Caco-2 (cell line): ENCODE measurements at regions not wholly inside any gene's neighbourhood (a gene's known extent, or its start where the extent isn't known, plus 50 kb on each side); places are given as distances from the start of the nearest gene placed in this dataset.

ENCODE experiments used
- BruUV-seq: library from RNA; stranded (reverse); fragments of 400-500 nt; replicated peaks from 2 replicates; lab custom pipeline; 2021; lab: Mats Ljungman, UMichigan
- CTCF ChIA-PET: fragments of 300-600 bp; sonication (Branson Sonifier 250); formaldehyde crosslinking; loops from one replicate; lab custom pipeline; 2022; ENCODE audit warnings: antibody characterized with exemption; lab: Charles Lee
- POLR2A ChIA-PET: fragments of 300-600 bp; sonication (Branson Sonifier 250); formaldehyde crosslinking; loops from one replicate; lab custom pipeline; 2022; ENCODE audit warnings: antibody characterized with exemption; lab: Charles Lee
- DNase-seq, 2 experiments: peaks; one replicate each; pipeline versions ENCODE4 v3.0.0 to v3.0.0-alpha.2; 2020 to 2022
- H3K27me3 ChIP-seq: replicated peaks from 2 replicates; pipeline ENCODE4 v1.6.0; 2011; ENCODE audit warnings: low read length; ENCODE audit not compliant: control insufficient read depth, insufficient read depth
- H3K36me3 ChIP-seq: 2 replicates; pipeline ENCODE4 v1.5.1; 2011; ENCODE audit warnings: low read length; ENCODE audit not compliant: control insufficient read depth, insufficient read depth
- H3K4me1 ChIP-seq: fragments of 250-450 bp; sonication (Bioruptor Pico); 2 replicates; pipeline ENCODE4 v1.5.1; 2020; ENCODE audit warnings: mild to moderate bottlenecking
- H3K4me3 ChIP-seq: 2 replicates; pipeline ENCODE4 v1.5.1; 2011; ENCODE audit warnings: low read depth, mild to moderate bottlenecking, control low read depth, low read length
- H3K9me3 ChIP-seq: fragments of 250-450 bp; sonication (Bioruptor Pico); 2 replicates; pipeline ENCODE4 v1.5.1; 2020; ENCODE audit warnings: mild to moderate bottlenecking, moderate library complexity
- H3K27ac Mint-ChIP-seq: one replicate; pipeline ENCODE4 v1.8.0; 2022; ENCODE audit warnings: mixed read lengths; ENCODE audit not compliant: unreplicated experiment
- H3K27me3 Mint-ChIP-seq: one replicate; pipeline ENCODE4 v1.8.0; 2022; ENCODE audit warnings: mixed read lengths; ENCODE audit not compliant: insufficient read depth, unreplicated experiment
- H3K36me3 Mint-ChIP-seq: one replicate; pipeline ENCODE4 v1.8.0; 2022; ENCODE audit warnings: mild to moderate bottlenecking, mixed read lengths; ENCODE audit not compliant: insufficient read depth, unreplicated experiment
- H3K4me1 Mint-ChIP-seq: one replicate; pipeline ENCODE4 v1.8.0; 2022; ENCODE audit warnings: low read depth, mixed read lengths; ENCODE audit not compliant: unreplicated experiment
- H3K4me3 Mint-ChIP-seq: one replicate; pipeline ENCODE4 v1.8.0; 2022; ENCODE audit warnings: mild to moderate bottlenecking, moderate library complexity, mixed read lengths; ENCODE audit not compliant: unreplicated experiment
- H3K9me3 Mint-ChIP-seq: one replicate; pipeline ENCODE4 v1.8.0; 2022; ENCODE audit warnings: mixed read lengths; ENCODE audit not compliant: unreplicated experiment
- intact Hi-C: fragments of 100-400 bp; cut with micrococcal nuclease; formaldehyde crosslinking; loops from one replicate; pipeline ENCODE4 v1.10.0; 2022; ENCODE audit not compliant: unreplicated experiment
- TF ChIP-seq, protein P1 (sequence below), 2 experiments: fragments of 200-600 bp in 1 of 2; IDR thresholded peaks; 1 replicate in 1 of 2; 2 replicates in 1 of 2; pipeline versions ENCODE4 v1.5.1 to v1.8.0; 2011 to 2022; ENCODE audit warnings: antibody characterized with exemption in 1 of 2, control low read depth in 1 of 2, inconsistent platforms in 1 of 2, low read depth in 1 of 2, low read length in 1 of 2, mild to moderate bottlenecking in 1 of 2, moderate library complexity in 1 of 2; ENCODE audit not compliant: insufficient read depth in 1 of 2, severe bottlenecking in 1 of 2, unreplicated experiment in 1 of 2

DNA sequence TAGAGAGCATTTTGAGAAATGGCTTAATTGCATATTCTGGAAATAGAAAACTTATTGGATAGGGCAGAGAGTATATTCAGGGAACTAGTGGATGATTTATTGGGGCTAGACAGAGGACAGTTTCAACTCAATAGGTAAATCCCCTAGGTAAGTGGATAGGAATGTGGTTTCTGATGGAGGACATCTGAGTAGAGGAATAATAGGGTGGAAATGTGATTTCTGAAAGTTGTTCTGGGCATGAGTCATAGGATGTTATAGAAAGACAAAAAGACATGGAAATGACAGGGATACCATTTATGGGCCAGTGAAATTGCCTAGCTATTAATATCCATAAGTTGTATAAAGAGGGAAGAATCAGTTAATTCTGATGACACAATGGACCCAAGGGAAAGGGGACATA, 563.3 kb upstream of the GOLIM4 start:
- CTCF ChIA-PET: no interaction called here
- no peak overlapping the region for H3K27ac Mint-ChIP-seq
- POLR2A ChIA-PET: no interaction called here
- DNase-seq: no peak
- H3K4me1 ChIP-seq: no peaks in the 10 kb centered on the region
- no peaks in the 10 kb centered on the region for H3K4me1 Mint-ChIP-seq
- no peak overlapping the region for H3K4me3 Mint-ChIP-seq
- H3K4me3 ChIP-seq: no peak overlapping the region
- no peaks in the 10 kb centered on the region for H3K9me3 Mint-ChIP-seq
- H3K27me3 ChIP-seq: no peaks in the 10 kb centered on the region
- intact Hi-C loops: no loop called here
- no peaks in the 10 kb centered on the region for H3K36me3 ChIP-seq
- H3K27me3 Mint-ChIP-seq: no peaks in the 10 kb centered on the region
- no peaks in the 10 kb centered on the region for H3K36me3 Mint-ChIP-seq
- BruUV-seq: no TSS peak
- no peaks in the 10 kb centered on the region for H3K9me3 ChIP-seq
- TF ChIP-seq, protein P1, sequence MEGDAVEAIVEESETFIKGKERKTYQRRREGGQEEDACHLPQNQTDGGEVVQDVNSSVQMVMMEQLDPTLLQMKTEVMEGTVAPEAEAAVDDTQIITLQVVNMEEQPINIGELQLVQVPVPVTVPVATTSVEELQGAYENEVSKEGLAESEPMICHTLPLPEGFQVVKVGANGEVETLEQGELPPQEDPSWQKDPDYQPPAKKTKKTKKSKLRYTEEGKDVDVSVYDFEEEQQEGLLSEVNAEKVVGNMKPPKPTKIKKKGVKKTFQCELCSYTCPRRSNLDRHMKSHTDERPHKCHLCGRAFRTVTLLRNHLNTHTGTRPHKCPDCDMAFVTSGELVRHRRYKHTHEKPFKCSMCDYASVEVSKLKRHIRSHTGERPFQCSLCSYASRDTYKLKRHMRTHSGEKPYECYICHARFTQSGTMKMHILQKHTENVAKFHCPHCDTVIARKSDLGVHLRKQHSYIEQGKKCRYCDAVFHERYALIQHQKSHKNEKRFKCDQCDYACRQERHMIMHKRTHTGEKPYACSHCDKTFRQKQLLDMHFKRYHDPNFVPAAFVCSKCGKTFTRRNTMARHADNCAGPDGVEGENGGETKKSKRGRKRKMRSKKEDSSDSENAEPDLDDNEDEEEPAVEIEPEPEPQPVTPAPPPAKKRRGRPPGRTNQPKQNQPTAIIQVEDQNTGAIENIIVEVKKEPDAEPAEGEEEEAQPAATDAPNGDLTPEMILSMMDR (IDR thresholded peaks at IDR 0.05; ENCODE audit: insufficient read depth in 1 of 2, low read depth in 1 of 2, low read length in 1 of 2, severe bottlenecking in 1 of 2, unreplicated experiment in 1 of 2): no peak

DNA sequence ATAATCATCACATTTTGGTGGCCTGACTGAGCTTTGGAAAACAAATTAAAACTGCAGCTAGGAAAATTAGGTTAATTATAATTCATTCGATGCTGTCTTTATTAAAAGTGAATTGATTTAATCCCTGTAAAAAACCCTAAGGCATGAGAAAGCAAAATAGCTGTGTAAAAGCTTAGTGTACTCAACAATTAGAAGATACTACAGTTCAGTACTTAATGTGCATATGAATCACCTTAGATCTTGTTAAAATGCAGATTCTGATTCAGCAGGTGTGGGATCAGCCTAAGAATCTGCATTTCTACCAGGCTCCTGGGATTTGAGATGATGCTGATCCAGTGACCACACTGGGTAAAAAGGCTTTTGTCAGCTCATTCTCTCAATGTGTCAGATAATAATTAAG, 559.9 kb upstream of the GOLIM4 start:
- Mint-ChIP-seq H3K4me3 (no peak overlapping the region), H3K27ac (no peak overlapping the region), H3K4me1 (no peaks in the 10 kb centered on the region), H3K27me3 (no peaks in the 10 kb centered on the region), H3K9me3 (no peaks in the 10 kb centered on the region), H3K36me3 (no peaks in the 10 kb centered on the region)
- no peaks in the 10 kb centered on the region for H3K27me3 ChIP-seq
- intact Hi-C loops: no loop called here
- H3K4me1 ChIP-seq: no peaks in the 10 kb centered on the region
- no peak overlapping the region for H3K4me3 ChIP-seq
- CTCF ChIA-PET: no interaction called here
- TF ChIP-seq, protein P1 (IDR thresholded peaks at IDR 0.05; ENCODE audit: insufficient read depth in 1 of 2, low read depth in 1 of 2, low read length in 1 of 2, severe bottlenecking in 1 of 2, unreplicated experiment in 1 of 2): no peak
- DNase-seq: no peak
- no peaks in the 10 kb centered on the region for H3K36me3 ChIP-seq
- POLR2A ChIA-PET: no interaction called here
- no TSS peak for BruUV-seq
- no peaks in the 10 kb centered on the region for H3K9me3 ChIP-seq

DNA sequence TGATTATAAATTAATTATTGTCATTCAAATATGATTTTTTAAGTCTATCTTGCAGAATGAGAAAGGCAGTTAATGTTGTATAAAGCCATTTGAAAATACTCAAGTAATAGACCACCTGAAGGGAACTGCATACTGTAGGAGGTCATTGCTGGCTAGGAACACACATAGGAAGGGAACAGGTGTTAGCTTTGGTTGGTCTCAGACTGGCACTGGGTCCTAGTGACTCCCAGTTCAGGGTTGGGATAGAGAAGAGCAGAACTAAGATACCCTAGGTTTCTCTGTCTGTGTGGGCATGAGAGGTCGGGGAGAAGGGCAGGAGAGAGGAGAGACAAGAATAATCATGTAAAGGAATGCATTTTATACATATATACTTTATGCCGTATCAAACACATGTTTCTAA, 559.0 kb upstream of the GOLIM4 start:
- Histone ChIP-seq H3K4me3 (no peak overlapping the region), H3K4me1 (no peaks in the 10 kb centered on the region), H3K9me3 (no peaks in the 10 kb centered on the region), H3K36me3 (no peaks in the 10 kb centered on the region), H3K27me3 (no peaks in the 10 kb centered on the region)
- Mint-ChIP-seq H3K9me3 (no peaks in the 10 kb centered on the region), H3K27ac (no peak overlapping the region), H3K4me3 (no peak overlapping the region), H3K4me1 (no peaks in the 10 kb centered on the region), H3K36me3 (no peaks in the 10 kb centered on the region), H3K27me3 (no peaks in the 10 kb centered on the region)
- no peak for DNase-seq
- TF ChIP-seq, protein P1 (IDR thresholded peaks at IDR 0.05; ENCODE audit: insufficient read depth in 1 of 2, low read depth in 1 of 2, low read length in 1 of 2, severe bottlenecking in 1 of 2, unreplicated experiment in 1 of 2): no peak
- CTCF ChIA-PET: no interaction called here
- intact Hi-C loops: no loop called here
- BruUV-seq: no TSS peak
- POLR2A ChIA-PET: no interaction called here
